ENCODE measurements at regions not wholly inside any gene's neighbourhood (a gene's known extent, or its start where the extent isn't known, plus 50 kb on each side); places are given as distances from the start of the nearest gene placed in this dataset.

- TF ChIP-seq CTCF (IDR thresholded peaks at IDR 0.05; ENCODE audit: insufficient read depth, low read length) (peak; percentile 71), POLR2AphosphoS5 (IDR thresholded peaks at IDR 0.05; ENCODE audit: low read depth) (no peak), GABPA (IDR thresholded peaks at IDR 0.05; ENCODE audit: low read depth) (no peak)
These were observed 2375.8 kb upstream of the TENM3 start for GRCh38 chr4:179867300-179867878.

Data from HL-60 (cell line).